ENCODE measurements at regions not wholly inside any gene's neighbourhood (a gene's known extent, or its start where the extent isn't known, plus 50 kb on each side); places are given as distances from the start of the nearest gene placed in this dataset.
A peak's percentile ranks its signal among the peaks of the same experiment; 100 is the strongest.

GRCh38 chr16:86661706-86662105 lies 83.4 kb downstream of the FOXL1 start:
- H3K4me2 ChIP-seq (ENCODE audit: extremely low read depth, insufficient read depth, low read length): peak overlapping the region; percentile 15
- H3K27ac ChIP-seq (ENCODE audit: insufficient read depth, low read length): no peak overlapping the region
- H3K27me3 ChIP-seq (ENCODE audit: control insufficient read depth, insufficient read depth, low read length): no peaks in the 10 kb centered on the region
- no peak overlapping the region for H3K9ac ChIP-seq (ENCODE audit: insufficient read depth, low read length)
- H3K4me1 ChIP-seq (ENCODE audit: control insufficient read depth, extremely low read depth, insufficient read depth, low read length): peaks cover 24% of the 10 kb centered on the region
- no peaks in the 10 kb centered on the region for H3K79me2 ChIP-seq (ENCODE audit: control insufficient read depth, insufficient read depth, low read length)
- TF ChIP-seq, protein P1, sequence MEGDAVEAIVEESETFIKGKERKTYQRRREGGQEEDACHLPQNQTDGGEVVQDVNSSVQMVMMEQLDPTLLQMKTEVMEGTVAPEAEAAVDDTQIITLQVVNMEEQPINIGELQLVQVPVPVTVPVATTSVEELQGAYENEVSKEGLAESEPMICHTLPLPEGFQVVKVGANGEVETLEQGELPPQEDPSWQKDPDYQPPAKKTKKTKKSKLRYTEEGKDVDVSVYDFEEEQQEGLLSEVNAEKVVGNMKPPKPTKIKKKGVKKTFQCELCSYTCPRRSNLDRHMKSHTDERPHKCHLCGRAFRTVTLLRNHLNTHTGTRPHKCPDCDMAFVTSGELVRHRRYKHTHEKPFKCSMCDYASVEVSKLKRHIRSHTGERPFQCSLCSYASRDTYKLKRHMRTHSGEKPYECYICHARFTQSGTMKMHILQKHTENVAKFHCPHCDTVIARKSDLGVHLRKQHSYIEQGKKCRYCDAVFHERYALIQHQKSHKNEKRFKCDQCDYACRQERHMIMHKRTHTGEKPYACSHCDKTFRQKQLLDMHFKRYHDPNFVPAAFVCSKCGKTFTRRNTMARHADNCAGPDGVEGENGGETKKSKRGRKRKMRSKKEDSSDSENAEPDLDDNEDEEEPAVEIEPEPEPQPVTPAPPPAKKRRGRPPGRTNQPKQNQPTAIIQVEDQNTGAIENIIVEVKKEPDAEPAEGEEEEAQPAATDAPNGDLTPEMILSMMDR (conservative IDR thresholded peaks at IDR 0.05 in 1 of 2, IDR thresholded peaks at IDR 0.05 in 1 of 2; ENCODE audit: low read depth in 1 of 2, low read length in 2 of 2): no peak
- no peak for TF ChIP-seq EZH2 (IDR thresholded peaks at IDR 0.05; ENCODE audit: low read length, missing control alignments)
- H4K20me1 ChIP-seq (ENCODE audit: control insufficient read depth, extremely low read depth, insufficient read depth, low read length): no peaks in the 10 kb centered on the region
- no peak overlapping the region for H3K4me3 ChIP-seq (replicated peaks in 1 of 4; ENCODE audit: control extremely low read depth in 1 of 4, insufficient read depth in 1 of 4, low read depth in 3 of 4, low read length in 4 of 4)
- peak in 1 of 2 donors; percentile 71 for DNase-seq (ENCODE audit: low read depth in 2 of 2)
- H2AFZ ChIP-seq (ENCODE audit: low read length): no peak overlapping the region
- H3K36me3 ChIP-seq (ENCODE audit: control insufficient read depth, insufficient read depth, low read length): no peaks in the 10 kb centered on the region
- H3K9me3 ChIP-seq (ENCODE audit: control insufficient read depth, insufficient read depth, low read depth, low read length): no peaks in the 10 kb centered on the region

GRCh38 chr16:86662195-86662594 lies 83.8 kb downstream of the FOXL1 start:
- no peak for TF ChIP-seq EZH2 (IDR thresholded peaks at IDR 0.05; ENCODE audit: low read length, missing control alignments)
- TF ChIP-seq, protein P1 (conservative IDR thresholded peaks at IDR 0.05 in 1 of 2, IDR thresholded peaks at IDR 0.05 in 1 of 2; ENCODE audit: low read depth in 1 of 2, low read length in 2 of 2): no peak
- peaks cover 28% of the 10 kb centered on the region for H3K4me1 ChIP-seq (ENCODE audit: control insufficient read depth, extremely low read depth, insufficient read depth, low read length)
- no peak overlapping the region for H3K27ac ChIP-seq (ENCODE audit: insufficient read depth, low read length)
- H3K79me2 ChIP-seq (ENCODE audit: control insufficient read depth, insufficient read depth, low read length): no peaks in the 10 kb centered on the region
- H3K4me3 ChIP-seq (replicated peaks in 1 of 4; ENCODE audit: control extremely low read depth in 1 of 4, insufficient read depth in 1 of 4, low read depth in 3 of 4, low read length in 4 of 4): no peak overlapping the region
- no peaks in the 10 kb centered on the region for H3K27me3 ChIP-seq (ENCODE audit: control insufficient read depth, insufficient read depth, low read length)
- H3K9me3 ChIP-seq (ENCODE audit: control insufficient read depth, insufficient read depth, low read depth, low read length): no peaks in the 10 kb centered on the region
- no peaks in the 10 kb centered on the region for H4K20me1 ChIP-seq (ENCODE audit: control insufficient read depth, extremely low read depth, insufficient read depth, low read length)
- H3K9ac ChIP-seq (ENCODE audit: insufficient read depth, low read length): no peak overlapping the region
- no peaks in the 10 kb centered on the region for H3K36me3 ChIP-seq (ENCODE audit: control insufficient read depth, insufficient read depth, low read length)
- H3K4me2 ChIP-seq (ENCODE audit: extremely low read depth, insufficient read depth, low read length): no peak overlapping the region
- H2AFZ ChIP-seq (ENCODE audit: low read length): no peak overlapping the region
- peak in 1 of 2 donors; percentile 73 for DNase-seq (ENCODE audit: low read depth in 2 of 2)

DNA sequence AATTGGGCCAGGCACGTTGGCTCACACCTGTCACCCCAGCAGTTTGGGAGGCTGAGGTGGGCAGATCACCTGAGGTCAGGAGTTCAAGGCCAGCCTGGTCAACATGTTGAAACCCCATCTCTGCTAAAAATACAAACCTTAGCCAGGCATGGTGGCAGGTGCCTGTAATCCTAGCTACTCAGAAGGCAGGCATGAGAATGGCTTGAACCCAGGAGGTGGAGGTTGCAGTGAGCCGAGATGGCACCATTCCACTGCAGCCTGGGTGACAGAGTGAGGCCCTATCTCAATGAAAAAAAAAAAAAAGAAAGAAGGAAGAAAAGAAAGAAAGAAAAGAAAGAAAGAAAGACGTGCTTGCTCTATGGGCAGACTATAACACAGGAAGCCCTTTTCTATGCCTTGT lies 84.4 kb downstream of the FOXL1 start:
- no peak overlapping the region for H2AFZ ChIP-seq (ENCODE audit: low read length)
- no peak overlapping the region for H3K4me3 ChIP-seq (replicated peaks in 1 of 4; ENCODE audit: control extremely low read depth in 1 of 4, insufficient read depth in 1 of 4, low read depth in 3 of 4, low read length in 4 of 4)
- H4K20me1 ChIP-seq (ENCODE audit: control insufficient read depth, extremely low read depth, insufficient read depth, low read length): no peaks in the 10 kb centered on the region
- H3K9me3 ChIP-seq (ENCODE audit: control insufficient read depth, insufficient read depth, low read depth, low read length): no peaks in the 10 kb centered on the region
- H3K9ac ChIP-seq (ENCODE audit: insufficient read depth, low read length): no peak overlapping the region
- H3K4me2 ChIP-seq (ENCODE audit: extremely low read depth, insufficient read depth, low read length): no peak overlapping the region
- no peaks in the 10 kb centered on the region for H3K27me3 ChIP-seq (ENCODE audit: control insufficient read depth, insufficient read depth, low read length)
- no peak for DNase-seq (ENCODE audit: low read depth in 2 of 2)
- no peaks in the 10 kb centered on the region for H3K36me3 ChIP-seq (ENCODE audit: control insufficient read depth, insufficient read depth, low read length)
- H3K27ac ChIP-seq (ENCODE audit: insufficient read depth, low read length): no peak overlapping the region
- no peak for TF ChIP-seq EZH2 (IDR thresholded peaks at IDR 0.05; ENCODE audit: low read length, missing control alignments)
- TF ChIP-seq, protein P1 (conservative IDR thresholded peaks at IDR 0.05 in 1 of 2, IDR thresholded peaks at IDR 0.05 in 1 of 2; ENCODE audit: low read depth in 1 of 2, low read length in 2 of 2): no peak
- H3K4me1 ChIP-seq (ENCODE audit: control insufficient read depth, extremely low read depth, insufficient read depth, low read length): peaks cover 30% of the 10 kb centered on the region
- no peaks in the 10 kb centered on the region for H3K79me2 ChIP-seq (ENCODE audit: control insufficient read depth, insufficient read depth, low read length)
